HepG2 (cell line): ENCODE measurements at regions not wholly inside any gene's neighbourhood (a gene's known extent, or its start where the extent isn't known, plus 50 kb on each side); places are given as distances from the start of the nearest gene placed in this dataset.

Experiments
- ATAC-seq: fragments of 200-7000 bp; cut with Tn5 transposase; 3 replicates; pipeline ENCODE4 v1.9.1; 2020; ENCODE audit warnings: mild to moderate bottlenecking, moderate library complexity
- BruUV-seq: library from RNA; stranded (reverse); fragments of 400-500 nt; replicated peaks from 2 replicates; lab custom pipeline; 2021; lab: Mats Ljungman, UMichigan
- CTCF ChIA-PET: fragments of 300-600 bp; formaldehyde crosslinking; extraction: SDS; loops from one replicate; lab custom pipeline; 2021; ENCODE audit warnings: low total read pairs, inconsistent platforms, low intra/inter-chr PET ratio; lab: Yijun Ruan, JAX
- POLR2A ChIA-PET: fragments of 350-600 bp; sonication (Branson Sonifier 250); formaldehyde crosslinking; loops from one replicate; lab custom pipeline; 2020; ENCODE audit warnings: antibody characterized with exemption, inconsistent platforms; lab: Yijun Ruan, JAX
- DNase-seq: peaks from one replicate; pipeline ENCODE4 v3.0.0-alpha.2; 2015; ENCODE audit warnings: low spot score
- FAIRE-seq: peaks from 3 replicates; lab custom pipeline; 2011; peaks lifted over from hg19 to GRCh38; lab: Jason Lieb, UNC
- H2AFZ ChIP-seq: one replicate; pipeline ENCODE4 v1.6.1; 2011; ENCODE audit warnings: low read length, inconsistent platforms
- H3K27ac ChIP-seq: fragments of 300-600 bp; 3 replicates; pipeline ENCODE4 v1.8.0; 2011; ENCODE audit warnings: mixed run types, mild to moderate bottlenecking, mixed read lengths, low read length, inconsistent platforms; ENCODE audit not compliant: insufficient read depth; ENCODE audit errors: extremely low read length
- H3K27me3 ChIP-seq, 2 experiments: fragments of 200-600 bp in 1 of 2; 2 replicates in 1 of 2; 3 replicates in 1 of 2; pipeline versions ENCODE4 v1.6.0 to v1.8.0; 2011; ENCODE audit warnings: low read length in 2 of 2, mild to moderate bottlenecking in 2 of 2, moderate library complexity in 2 of 2, inconsistent platforms in 1 of 2; ENCODE audit not compliant: insufficient read depth in 2 of 2, control insufficient read depth in 1 of 2
- H3K36me3 ChIP-seq, 2 experiments: fragments of 200-600 bp in 1 of 2; replicated peaks in 1 of 2; 2 replicates in 1 of 2; 3 replicates in 1 of 2; pipeline versions ENCODE4 v1.5.1 to v1.8.0; 2011; ENCODE audit warnings: low read length in 2 of 2, inconsistent platforms in 1 of 2; ENCODE audit not compliant: insufficient read depth in 2 of 2, control insufficient read depth in 1 of 2
- H3K4me1 ChIP-seq: 2 replicates; pipeline ENCODE4 v1.5.1; 2012; ENCODE audit warnings: low read length, inconsistent platforms; ENCODE audit not compliant: insufficient read depth
- H3K4me2 ChIP-seq: 2 replicates; pipeline ENCODE4 v1.6.0; 2011; ENCODE audit warnings: low read depth, low read length, inconsistent platforms
- H3K4me3 ChIP-seq, 3 experiments: fragments of 200-600 bp in 1 of 3; sonication (generic), shearing (Covaris generic) in 1 of 3; replicated peaks in 1 of 3; 2 replicates each; pipeline ENCODE4 v1.5.1; 2011 to 2016; ENCODE audit warnings: low read length in 3 of 3, inconsistent platforms in 2 of 3, low read depth in 2 of 3, mild to moderate bottlenecking in 2 of 3, control low read depth in 1 of 3, mixed read lengths in 1 of 3; ENCODE audit not compliant: insufficient read depth in 1 of 3
- H3K79me2 ChIP-seq: one replicate; pipeline ENCODE4 v1.6.1; 2011; ENCODE audit warnings: low read length, inconsistent platforms; ENCODE audit not compliant: insufficient read depth
- H3K9ac ChIP-seq: 2 replicates; pipeline ENCODE4 v1.6.0; 2011; ENCODE audit warnings: mild to moderate bottlenecking, low read depth, low read length, inconsistent platforms; ENCODE audit not compliant: insufficient read depth
- H3K9me3 ChIP-seq: 2 replicates; pipeline ENCODE4 v1.5.1; 2012; ENCODE audit warnings: mild to moderate bottlenecking, low read length
- H4K20me1 ChIP-seq: 2 replicates; pipeline ENCODE4 v1.6.0; 2011; ENCODE audit warnings: inconsistent platforms, mild to moderate bottlenecking, low read length, moderate library complexity; ENCODE audit not compliant: insufficient read depth
- PLRG1 ChIP-seq: fragments of 450-650 bp; conservative IDR thresholded peaks from 2 replicates; pipeline ENCODE4 v1.6.1; 2016
- WGBS: methylation state at CpG from one replicate; pipeline ENCODE4 v1.1.6; 2017; ENCODE audit warnings: low lambda C conversion rate; 5-methylcytosine and 5-hydroxymethylcytosine counted together
- in situ Hi-C: cut with HindIII; loops from 2 replicates; pipeline ENCODE4 v1.10.0; 2017; ENCODE audit warnings: low pct_unique_long_range_greater_than_20kb; ENCODE audit not compliant: extremely low pct_ligation_motif_present
- intact Hi-C: fragments of 100-400 bp; cut with micrococcal nuclease; formaldehyde crosslinking; loops from one replicate; pipeline ENCODE4 v1.10.0; 2022; ENCODE audit not compliant: unreplicated experiment
- TF ChIP-seq, protein P1 (sequence below): IDR thresholded peaks from 2 replicates; pipeline ENCODE4 v1.6.1; 2016

GRCh38 chr4:4627111-4627510 is 85.3 kb upstream of the STX18 start:
- no peaks in the 10 kb centered on the region for H3K79me2 ChIP-seq
- no peaks in the 10 kb centered on the region for H3K36me3 ChIP-seq
- no peaks in the 10 kb centered on the region for H3K9me3 ChIP-seq

GRCh38 chr4:4625488-4625887 is 83.6 kb upstream of the STX18 start:
- TF ChIP-seq, protein P1, sequence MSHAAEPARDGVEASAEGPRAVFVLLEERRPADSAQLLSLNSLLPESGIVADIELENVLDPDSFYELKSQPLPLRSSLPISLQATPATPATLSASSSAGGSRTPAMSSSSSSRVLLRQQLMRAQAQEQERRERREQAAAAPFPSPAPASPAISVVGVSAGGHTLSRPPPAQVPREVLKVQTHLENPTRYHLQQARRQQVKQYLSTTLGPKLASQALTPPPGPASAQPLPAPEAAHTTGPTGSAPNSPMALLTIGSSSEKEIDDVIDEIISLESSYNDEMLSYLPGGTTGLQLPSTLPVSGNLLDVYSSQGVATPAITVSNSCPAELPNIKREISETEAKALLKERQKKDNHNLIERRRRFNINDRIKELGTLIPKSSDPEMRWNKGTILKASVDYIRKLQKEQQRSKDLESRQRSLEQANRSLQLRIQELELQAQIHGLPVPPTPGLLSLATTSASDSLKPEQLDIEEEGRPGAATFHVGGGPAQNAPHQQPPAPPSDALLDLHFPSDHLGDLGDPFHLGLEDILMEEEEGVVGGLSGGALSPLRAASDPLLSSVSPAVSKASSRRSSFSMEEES (CRISPR knock-in tag), result no peak
- intact Hi-C loops, result no loop called here
- no TSS peak for BruUV-seq

More at GRCh38 chr4:4627111-4627510, 85.3 kb upstream of the STX18 start:
- no TSS peak for BruUV-seq
- no peak overlapping the region for H3K27ac ChIP-seq
- no peak for TF ChIP-seq PLRG1
- no peak overlapping the region for H3K4me3 ChIP-seq
- WGBS, result 100% methylated on average over 2 of the region's 4 CpGs
- ATAC-seq (no peak), DNase-seq (no peak), FAIRE-seq (no peak)
- no peak overlapping the region for H2AFZ ChIP-seq
- H3K4me2 ChIP-seq, result no peak overlapping the region
- H3K4me1 ChIP-seq, result 0 out of 2 replicates have a peak, but pooled peaks cover 7% of the 10 kb centered on the region
- H4K20me1 ChIP-seq, result no peaks in the 10 kb centered on the region
- ChIA-PET CTCF (no interaction called here), POLR2A (no interaction called here)
- no peaks in the 10 kb centered on the region for H3K27me3 ChIP-seq
- in situ Hi-C loops (no loop called here), intact Hi-C loops (no loop called here)
- H3K9ac ChIP-seq, result no peak overlapping the region

More at GRCh38 chr4:4625488-4625887, 83.6 kb upstream of the STX18 start:
- in situ Hi-C loops, result no loop called here
- ChIA-PET POLR2A (no interaction called here), CTCF (no interaction called here)
- no peaks in the 10 kb centered on the region for H3K79me2 ChIP-seq
- no peaks in the 10 kb centered on the region for H3K36me3 ChIP-seq
- FAIRE-seq, result no peak
- H3K4me2 ChIP-seq, result no peak overlapping the region
- H3K27me3 ChIP-seq, result no peaks in the 10 kb centered on the region
- H4K20me1 ChIP-seq, result no peaks in the 10 kb centered on the region
- WGBS, result 91% methylated on average over 5 of the region's 5 CpGs
- no peak overlapping the region for H3K27ac ChIP-seq
- H3K9ac ChIP-seq, result no peak overlapping the region
- H3K4me1 ChIP-seq, result 0 out of 2 replicates have a peak, but pooled peaks cover 7% of the 10 kb centered on the region
- no peak for ATAC-seq
- H3K9me3 ChIP-seq, result no peaks in the 10 kb centered on the region
- no peak overlapping the region for H2AFZ ChIP-seq
- no peak for DNase-seq
- H3K4me3 ChIP-seq, result no peak overlapping the region
